ENCODE measurements at regions not wholly inside any gene's neighbourhood (a gene's known extent, or its start where the extent isn't known, plus 50 kb on each side); places are given as distances from the start of the nearest gene placed in this dataset.

GRCh38 chr3:115381931-115382330 lies 234.8 kb upstream of the ZBTB20 start:
- 70 to 83% (median 79%) methylated on average over 1 of the region's 1 CpG for WGBS, 5 donors
- H3K4me3 ChIP-seq = no peak overlapping the region

GRCh38 chr3:115384381-115384780 lies 237.3 kb upstream of the ZBTB20 start:
- no peaks in the 10 kb centered on the region for H3K36me3 ChIP-seq
- intact Hi-C loops (cut with DNase I; ENCODE audit: low total_unique reads) = no loop called here
- no peaks in the 10 kb centered on the region for H3K9me3 ChIP-seq
- WGBS, 5 donors = 92 to 100% (median 98%) methylated on average over 1 of the region's 1 CpG
- no peaks in the 10 kb centered on the region for H3K27me3 ChIP-seq (replicated peaks in 1 of 7)
- H3K4me3 ChIP-seq = no peak overlapping the region
- no peak overlapping the region for H3K27ac ChIP-seq
- TF ChIP-seq POLR2AphosphoS5 (IDR thresholded peaks at IDR 0.05) (no peak), CTCF (IDR thresholded peaks at IDR 0.05 in 8 of 11, conservative IDR thresholded peaks at IDR 0.05 in 3 of 11) (no peak), POLR2A (IDR thresholded peaks at IDR 0.05) (no peak)
- H3K4me1 ChIP-seq = no peaks in the 10 kb centered on the region
- no peak for DNase-seq

More at GRCh38 chr3:115381931-115382330, 234.8 kb upstream of the ZBTB20 start:
- Histone ChIP-seq H3K27ac (no peak overlapping the region), H3K9me3 (no peaks in the 10 kb centered on the region), H3K27me3 (replicated peaks in 1 of 7) (no peaks in the 10 kb centered on the region), H3K36me3 (no peaks in the 10 kb centered on the region), H3K4me1 (no peaks in the 10 kb centered on the region)
- intact Hi-C loops (cut with DNase I; ENCODE audit: low total_unique reads) = no loop called here
- no peak for DNase-seq
- no peak for TF ChIP-seq CTCF (IDR thresholded peaks at IDR 0.05 in 8 of 11, conservative IDR thresholded peaks at IDR 0.05 in 3 of 11)
- no peak for TF ChIP-seq POLR2AphosphoS5 (IDR thresholded peaks at IDR 0.05)
- no peak for TF ChIP-seq POLR2A (IDR thresholded peaks at IDR 0.05)

- H3K36me3 ChIP-seq = no peaks in the 10 kb centered on the region
- H3K27ac ChIP-seq = no peak overlapping the region
- no peak overlapping the region for H3K4me3 ChIP-seq
- no peaks in the 10 kb centered on the region for H3K27me3 ChIP-seq (replicated peaks in 1 of 7)
- no peak for DNase-seq
- intact Hi-C loops (cut with DNase I; ENCODE audit: low total_unique reads) = no loop called here
- no peaks in the 10 kb centered on the region for H3K9me3 ChIP-seq
- no peaks in the 10 kb centered on the region for H3K4me1 ChIP-seq
- TF ChIP-seq POLR2A (IDR thresholded peaks at IDR 0.05) (no peak), CTCF (IDR thresholded peaks at IDR 0.05 in 8 of 11, conservative IDR thresholded peaks at IDR 0.05 in 3 of 11) (no peak), POLR2AphosphoS5 (IDR thresholded peaks at IDR 0.05) (no peak)
- WGBS, 5 donors = 86 to 97% (median 91%) methylated on average over 7 of the region's 7 CpGs
These were observed 237.3 kb upstream of the GAP43 start for GRCh38 chr3:115385774-115386730.

- TF ChIP-seq POLR2A (IDR thresholded peaks at IDR 0.05) = no peak
- no peak for TF ChIP-seq POLR2AphosphoS5 (IDR thresholded peaks at IDR 0.05)
- TF ChIP-seq CTCF (IDR thresholded peaks at IDR 0.05 in 8 of 11, conservative IDR thresholded peaks at IDR 0.05 in 3 of 11) = no peak
- WGBS, 5 donors = 63 to 81% (median 78%) methylated on average over 1 of the region's 1 CpG
- Histone ChIP-seq H3K36me3 (no peaks in the 10 kb centered on the region), H3K4me3 (no peak overlapping the region), H3K4me1 (no peaks in the 10 kb centered on the region), H3K27me3 (replicated peaks in 1 of 7) (no peaks in the 10 kb centered on the region), H3K27ac (no peak overlapping the region), H3K9me3 (no peaks in the 10 kb centered on the region)
- intact Hi-C loops (cut with DNase I; ENCODE audit: low total_unique reads) = no loop called here
- no peak for DNase-seq
These were observed 235.1 kb upstream of the GAP43 start for GRCh38 chr3:115388166-115388565.

Measured in spleen (tissue), 11 donors.